ENCODE measurements at regions not wholly inside any gene's neighbourhood (a gene's known extent, or its start where the extent isn't known, plus 50 kb on each side); places are given as distances from the start of the nearest gene placed in this dataset.

DNA sequence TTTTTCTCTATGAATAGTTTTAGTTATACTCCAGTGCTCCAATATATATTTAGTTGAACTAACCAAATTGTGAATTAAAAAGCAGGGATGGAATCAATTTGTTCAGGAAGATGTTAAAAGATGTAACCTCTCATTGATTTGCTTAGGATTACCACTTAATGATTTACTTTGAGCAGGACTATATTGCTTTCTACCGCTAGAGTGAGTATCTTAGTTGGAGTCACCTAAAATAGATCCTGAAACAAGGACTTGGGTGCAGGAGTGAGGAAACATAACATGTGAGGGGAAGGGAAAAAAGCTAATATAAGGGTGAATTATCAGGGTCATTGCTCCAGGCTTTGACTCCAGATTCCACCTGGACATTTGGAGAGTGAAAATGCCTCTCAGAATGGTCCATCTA is 2277.4 kb upstream of the C9orf72 start:
- H3K4me3 Mint-ChIP-seq = no peak overlapping the region
- Histone ChIP-seq H3K9me3 (ENCODE audit: control insufficient read depth, insufficient read depth, low read length) (no peaks in the 10 kb centered on the region), H3K27ac (ENCODE audit: low read length) (no peak overlapping the region), H3K27me3 (ENCODE audit: control insufficient read depth, insufficient read depth, low read length) (no peaks in the 10 kb centered on the region), H3K4me3 (ENCODE audit: low read length) (no peak overlapping the region), H3K4me1 (ENCODE audit: control insufficient read depth, insufficient read depth, low read length) (no peaks in the 10 kb centered on the region), H3K36me3 (ENCODE audit: control insufficient read depth, insufficient read depth, low read length) (no peaks in the 10 kb centered on the region)
- 63% methylated on average over 1 of the region's 1 CpG for WGBS (ENCODE audit: insufficient coverage)
- no peak for ATAC-seq
- H3K9me3 Mint-ChIP-seq = peaks cover under 1 to 2% of the 10 kb centered on the region in 2 donors
- intact Hi-C loops (cut with micrococcal nuclease) = no loop called here
- H3K36me3 Mint-ChIP-seq = no peaks in the 10 kb centered on the region
- no peaks in the 10 kb centered on the region for H3K4me1 Mint-ChIP-seq
- no peaks in the 10 kb centered on the region for H3K27me3 Mint-ChIP-seq (ENCODE audit: low read depth in 2 of 2)
- no peak overlapping the region for H3K27ac Mint-ChIP-seq
- no peak for DNase-seq
- TF ChIP-seq, protein P1, sequence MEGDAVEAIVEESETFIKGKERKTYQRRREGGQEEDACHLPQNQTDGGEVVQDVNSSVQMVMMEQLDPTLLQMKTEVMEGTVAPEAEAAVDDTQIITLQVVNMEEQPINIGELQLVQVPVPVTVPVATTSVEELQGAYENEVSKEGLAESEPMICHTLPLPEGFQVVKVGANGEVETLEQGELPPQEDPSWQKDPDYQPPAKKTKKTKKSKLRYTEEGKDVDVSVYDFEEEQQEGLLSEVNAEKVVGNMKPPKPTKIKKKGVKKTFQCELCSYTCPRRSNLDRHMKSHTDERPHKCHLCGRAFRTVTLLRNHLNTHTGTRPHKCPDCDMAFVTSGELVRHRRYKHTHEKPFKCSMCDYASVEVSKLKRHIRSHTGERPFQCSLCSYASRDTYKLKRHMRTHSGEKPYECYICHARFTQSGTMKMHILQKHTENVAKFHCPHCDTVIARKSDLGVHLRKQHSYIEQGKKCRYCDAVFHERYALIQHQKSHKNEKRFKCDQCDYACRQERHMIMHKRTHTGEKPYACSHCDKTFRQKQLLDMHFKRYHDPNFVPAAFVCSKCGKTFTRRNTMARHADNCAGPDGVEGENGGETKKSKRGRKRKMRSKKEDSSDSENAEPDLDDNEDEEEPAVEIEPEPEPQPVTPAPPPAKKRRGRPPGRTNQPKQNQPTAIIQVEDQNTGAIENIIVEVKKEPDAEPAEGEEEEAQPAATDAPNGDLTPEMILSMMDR (IDR thresholded peaks at IDR 0.05) = no peak

DNA sequence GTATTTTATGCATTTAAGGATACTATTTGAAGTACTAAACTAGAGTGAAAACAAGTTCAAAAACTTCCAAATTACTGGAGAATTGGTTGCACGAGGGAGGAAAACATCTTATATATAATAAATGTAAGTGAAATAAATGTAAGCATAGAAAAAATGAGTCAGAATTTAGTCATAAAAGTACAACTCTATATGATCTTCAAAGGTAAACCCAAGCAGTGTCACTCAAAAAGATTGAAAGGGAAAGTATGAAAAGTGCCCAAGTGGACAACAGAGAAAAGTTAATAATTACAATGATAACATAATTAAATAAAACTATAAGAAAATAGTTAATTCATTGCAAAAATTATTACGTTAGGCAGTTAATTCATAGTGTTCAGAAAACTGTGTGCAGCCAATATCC is 2288.5 kb upstream of the C9orf72 start:
- Mint-ChIP-seq H3K9me3 (peaks cover 2 to 3% of the 10 kb centered on the region in 2 donors), H3K27me3 (ENCODE audit: low read depth in 2 of 2) (no peaks in the 10 kb centered on the region), H3K4me1 (no peaks in the 10 kb centered on the region), H3K27ac (no peak overlapping the region), H3K4me3 (no peak overlapping the region), H3K36me3 (peaks cover 8% of the 10 kb centered on the region)
- no peak overlapping the region for H3K4me3 ChIP-seq (ENCODE audit: low read length)
- no peaks in the 10 kb centered on the region for H3K27me3 ChIP-seq (ENCODE audit: control insufficient read depth, insufficient read depth, low read length)
- no peaks in the 10 kb centered on the region for H3K9me3 ChIP-seq (ENCODE audit: control insufficient read depth, insufficient read depth, low read length)
- WGBS (ENCODE audit: insufficient coverage) = no CpG with 5 or more reads among the region's 2 CpGs
- ATAC-seq (no peak), DNase-seq (no peak)
- no peaks in the 10 kb centered on the region for H3K36me3 ChIP-seq (ENCODE audit: control insufficient read depth, insufficient read depth, low read length)
- intact Hi-C loops (cut with micrococcal nuclease) = no loop called here
- no peak overlapping the region for H3K27ac ChIP-seq (ENCODE audit: low read length)
- H3K4me1 ChIP-seq (ENCODE audit: control insufficient read depth, insufficient read depth, low read length) = no peaks in the 10 kb centered on the region
- TF ChIP-seq, protein P1 (IDR thresholded peaks at IDR 0.05) = no peak

DNA sequence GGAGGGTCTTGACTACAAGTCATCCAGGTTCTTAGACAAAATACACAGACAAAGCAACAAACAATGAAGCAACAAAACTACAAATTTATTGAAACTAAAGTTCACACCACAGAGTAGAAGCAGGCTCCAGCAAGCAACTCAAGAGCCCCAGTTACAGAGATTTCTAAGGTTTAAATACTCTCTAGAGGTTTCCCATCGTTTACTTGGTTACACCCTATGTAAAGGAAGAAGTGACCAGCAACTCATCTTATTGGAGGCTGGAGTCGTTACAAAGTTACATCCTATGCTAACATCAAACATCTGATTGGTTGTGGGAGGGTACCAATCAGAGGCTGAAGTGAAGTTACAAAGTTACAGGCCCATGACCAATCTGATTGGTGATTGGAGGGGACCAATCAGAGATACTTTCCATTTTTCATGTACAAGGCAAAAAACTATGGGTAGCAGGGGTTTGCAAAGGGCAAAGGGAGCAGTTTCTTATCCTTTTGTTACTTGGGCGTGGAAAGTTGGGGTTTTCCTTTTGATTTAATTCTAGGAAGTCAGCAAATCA is 2292.6 kb upstream of the C9orf72 start:
- DNase-seq = no peak
- Histone ChIP-seq H3K9me3 (ENCODE audit: control insufficient read depth, insufficient read depth, low read length) (no peaks in the 10 kb centered on the region), H3K4me1 (ENCODE audit: control insufficient read depth, insufficient read depth, low read length) (no peaks in the 10 kb centered on the region), H3K27ac (ENCODE audit: low read length) (no peak overlapping the region), H3K4me3 (ENCODE audit: low read length) (no peak overlapping the region), H3K36me3 (ENCODE audit: control insufficient read depth, insufficient read depth, low read length) (no peaks in the 10 kb centered on the region), H3K27me3 (ENCODE audit: control insufficient read depth, insufficient read depth, low read length) (no peaks in the 10 kb centered on the region)
- Mint-ChIP-seq H3K27me3 (ENCODE audit: low read depth in 2 of 2) (no peaks in the 10 kb centered on the region), H3K4me3 (no peak overlapping the region), H3K4me1 (no peaks in the 10 kb centered on the region), H3K27ac (no peak overlapping the region), H3K9me3 (peaks cover 3 to 6% of the 10 kb centered on the region in 2 donors), H3K36me3 (peaks cover 8% of the 10 kb centered on the region)
- intact Hi-C loops (cut with micrococcal nuclease) = no loop called here
- peak in 1 of 3 donors; percentile 34 for ATAC-seq
- WGBS (ENCODE audit: insufficient coverage) = 100% methylated on average over 1 of the region's 3 CpGs
- TF ChIP-seq, protein P1 (IDR thresholded peaks at IDR 0.05) = no peak

DNA sequence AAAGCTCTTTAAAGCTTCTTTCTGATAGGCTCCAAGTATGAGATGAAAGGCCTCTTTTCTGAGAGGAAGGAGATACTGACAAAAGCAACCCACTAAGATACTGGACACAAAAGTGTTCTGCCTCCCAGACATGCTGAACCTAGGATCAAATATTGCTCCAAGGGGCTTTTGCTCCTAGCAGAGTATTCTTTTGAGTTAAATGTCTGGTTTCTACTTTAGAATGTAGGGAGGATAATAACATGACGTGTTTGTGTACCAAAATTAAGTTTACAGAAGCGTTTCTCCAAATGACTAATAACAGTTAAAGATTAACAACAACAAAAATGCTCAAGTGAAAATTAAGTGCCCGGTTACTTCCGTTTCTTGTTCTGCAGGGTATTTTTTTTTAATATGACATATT is 2293.3 kb upstream of the C9orf72 start:
- Histone ChIP-seq H3K27me3 (ENCODE audit: control insufficient read depth, insufficient read depth, low read length) (no peaks in the 10 kb centered on the region), H3K36me3 (ENCODE audit: control insufficient read depth, insufficient read depth, low read length) (no peaks in the 10 kb centered on the region), H3K4me3 (ENCODE audit: low read length) (no peak overlapping the region), H3K9me3 (ENCODE audit: control insufficient read depth, insufficient read depth, low read length) (no peaks in the 10 kb centered on the region), H3K27ac (ENCODE audit: low read length) (no peak overlapping the region), H3K4me1 (ENCODE audit: control insufficient read depth, insufficient read depth, low read length) (no peaks in the 10 kb centered on the region)
- DNase-seq (no peak), ATAC-seq (no peak)
- TF ChIP-seq, protein P1 (IDR thresholded peaks at IDR 0.05) = no peak
- Mint-ChIP-seq H3K4me3 (no peak overlapping the region), H3K27me3 (ENCODE audit: low read depth in 2 of 2) (no peaks in the 10 kb centered on the region), H3K27ac (no peak overlapping the region), H3K36me3 (peaks cover 8% of the 10 kb centered on the region), H3K4me1 (no peaks in the 10 kb centered on the region), H3K9me3 (peaks cover 3 to 6% of the 10 kb centered on the region in 2 donors)
- 80% methylated on average over 1 of the region's 4 CpGs for WGBS (ENCODE audit: insufficient coverage)
- intact Hi-C loops (cut with micrococcal nuclease) = no loop called here
